GM13976 (cell line): ENCODE measurements at regions not wholly inside any gene's neighbourhood (a gene's known extent, or its start where the extent isn't known, plus 50 kb on each side); places are given as distances from the start of the nearest gene placed in this dataset.

Experiments used
- DNase-seq: peaks from one replicate; pipeline ENCODE4 v3.0.0; 2012; ENCODE audit warnings: low spot score
- in situ Hi-C: fragments of 300-500 bp; cut with MboI; formaldehyde crosslinking; loops from one replicate; pipeline ENCODE4 v1.12.0; 2022; ENCODE audit warnings: low sequenced_read_pairs, mixed read lengths, inconsistent platforms; ENCODE audit not compliant: unreplicated experiment
- TF ChIP-seq, protein P1 (sequence below): IDR thresholded peaks from 2 replicates; pipeline ENCODE4 v1.5.1; 2012; ENCODE audit warnings: borderline replicate concordance, mild to moderate bottlenecking; ENCODE audit not compliant: insufficient read depth; ENCODE audit errors: extremely low read depth, missing control alignments, control extremely low read depth

DNA sequence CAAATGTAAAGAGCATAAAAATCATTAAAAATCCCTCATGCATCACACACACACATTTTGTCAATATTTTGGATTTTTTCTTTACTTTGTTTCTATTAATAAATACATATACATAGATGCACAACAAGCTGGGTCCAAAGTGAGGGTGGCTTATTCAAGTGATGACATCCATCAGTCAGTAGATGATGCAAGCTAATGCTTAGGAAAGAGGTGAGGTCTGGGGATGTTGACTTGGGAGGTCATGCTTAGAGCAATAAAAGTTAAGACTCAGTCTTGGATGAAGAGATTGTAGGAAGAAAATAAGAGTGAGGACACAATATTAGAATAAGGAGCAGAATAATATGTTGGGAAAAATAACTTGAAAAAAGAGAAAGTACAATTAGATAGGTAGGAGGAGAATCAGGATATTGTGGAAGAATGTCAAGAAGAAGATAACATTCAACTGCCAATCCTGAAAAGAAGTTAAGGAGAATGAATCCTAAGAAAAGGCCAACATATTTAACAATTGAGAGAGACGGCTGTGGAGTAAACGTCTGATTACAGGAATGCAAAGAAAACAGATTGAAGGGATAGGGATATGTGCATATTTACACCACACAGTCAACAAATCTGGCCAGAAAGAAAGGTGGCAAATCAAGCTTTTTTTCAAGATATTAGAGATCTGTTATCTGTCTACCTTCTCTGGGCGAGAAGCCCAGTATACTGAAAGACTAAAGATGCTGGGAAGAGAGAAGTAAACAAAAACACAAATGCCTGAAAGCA is 111.0 kb upstream of the TJP1 start:
- TF ChIP-seq, protein P1, sequence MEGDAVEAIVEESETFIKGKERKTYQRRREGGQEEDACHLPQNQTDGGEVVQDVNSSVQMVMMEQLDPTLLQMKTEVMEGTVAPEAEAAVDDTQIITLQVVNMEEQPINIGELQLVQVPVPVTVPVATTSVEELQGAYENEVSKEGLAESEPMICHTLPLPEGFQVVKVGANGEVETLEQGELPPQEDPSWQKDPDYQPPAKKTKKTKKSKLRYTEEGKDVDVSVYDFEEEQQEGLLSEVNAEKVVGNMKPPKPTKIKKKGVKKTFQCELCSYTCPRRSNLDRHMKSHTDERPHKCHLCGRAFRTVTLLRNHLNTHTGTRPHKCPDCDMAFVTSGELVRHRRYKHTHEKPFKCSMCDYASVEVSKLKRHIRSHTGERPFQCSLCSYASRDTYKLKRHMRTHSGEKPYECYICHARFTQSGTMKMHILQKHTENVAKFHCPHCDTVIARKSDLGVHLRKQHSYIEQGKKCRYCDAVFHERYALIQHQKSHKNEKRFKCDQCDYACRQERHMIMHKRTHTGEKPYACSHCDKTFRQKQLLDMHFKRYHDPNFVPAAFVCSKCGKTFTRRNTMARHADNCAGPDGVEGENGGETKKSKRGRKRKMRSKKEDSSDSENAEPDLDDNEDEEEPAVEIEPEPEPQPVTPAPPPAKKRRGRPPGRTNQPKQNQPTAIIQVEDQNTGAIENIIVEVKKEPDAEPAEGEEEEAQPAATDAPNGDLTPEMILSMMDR, result no peak
- no peak for DNase-seq
- in situ Hi-C loops, result no loop called here

DNA sequence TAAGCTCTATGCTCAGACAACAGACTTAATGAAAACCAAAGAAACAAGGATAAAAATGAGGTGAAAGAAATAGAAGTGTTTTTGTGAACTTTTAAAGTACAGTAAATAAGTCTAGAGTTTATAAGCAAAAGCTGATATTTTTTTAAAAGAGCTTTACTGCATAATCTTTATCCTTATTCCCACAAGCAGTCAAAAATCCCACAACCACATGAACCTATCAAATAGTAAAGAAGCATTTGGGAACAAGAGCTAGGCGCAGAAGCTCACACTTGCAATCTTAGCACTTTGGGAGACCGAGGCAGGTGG is 103.8 kb upstream of the TJP1 start:
- TF ChIP-seq, protein P1, result no peak
- in situ Hi-C loops, result no loop called here

DNA sequence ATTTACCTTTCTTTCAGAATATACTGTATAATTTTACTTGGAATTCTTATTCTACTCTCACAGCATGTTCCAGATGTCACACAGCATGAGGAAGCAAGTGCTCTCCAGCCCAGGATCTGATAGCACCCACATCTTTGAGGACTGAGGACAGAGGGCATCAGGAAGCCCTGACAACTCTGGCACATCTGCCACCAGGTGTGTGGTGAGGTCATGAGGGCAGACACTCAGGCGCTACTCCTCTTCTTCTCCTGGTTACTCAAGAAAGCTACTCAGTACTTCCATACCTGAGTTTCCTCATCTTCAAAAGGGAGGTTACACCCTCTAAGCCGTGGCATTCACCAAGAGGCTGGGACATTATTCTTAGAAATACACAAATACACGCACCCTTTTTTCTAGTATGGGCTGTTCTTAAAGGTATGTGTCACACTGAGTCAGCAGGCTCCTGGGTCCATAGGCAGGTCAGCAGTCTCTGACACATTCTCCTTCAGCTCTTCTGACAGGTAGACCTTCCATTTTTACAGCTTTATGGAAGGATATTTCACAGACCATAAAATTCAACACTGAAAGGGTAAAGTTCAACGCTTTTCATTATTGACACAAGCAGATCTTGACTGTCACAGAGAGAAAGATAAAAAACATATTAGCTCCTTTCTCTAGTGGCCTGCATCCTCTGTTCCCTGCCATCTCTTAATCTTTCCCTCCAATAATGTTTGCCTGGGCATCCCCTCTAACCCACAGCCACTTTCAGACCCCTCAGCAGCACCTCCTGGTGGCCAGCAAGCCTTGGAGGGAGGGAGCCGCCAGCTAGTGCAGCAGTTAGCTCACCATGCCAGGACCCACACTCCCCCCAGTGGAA is 103.2 kb upstream of the TJP1 start:
- TF ChIP-seq, protein P1, result peak; percentile 5
- no peak for DNase-seq
- in situ Hi-C loops, result no loop called here

More for the DNA sequence above, 103.8 kb upstream of the TJP1 start:
- DNase-seq, result no peak

DNA sequence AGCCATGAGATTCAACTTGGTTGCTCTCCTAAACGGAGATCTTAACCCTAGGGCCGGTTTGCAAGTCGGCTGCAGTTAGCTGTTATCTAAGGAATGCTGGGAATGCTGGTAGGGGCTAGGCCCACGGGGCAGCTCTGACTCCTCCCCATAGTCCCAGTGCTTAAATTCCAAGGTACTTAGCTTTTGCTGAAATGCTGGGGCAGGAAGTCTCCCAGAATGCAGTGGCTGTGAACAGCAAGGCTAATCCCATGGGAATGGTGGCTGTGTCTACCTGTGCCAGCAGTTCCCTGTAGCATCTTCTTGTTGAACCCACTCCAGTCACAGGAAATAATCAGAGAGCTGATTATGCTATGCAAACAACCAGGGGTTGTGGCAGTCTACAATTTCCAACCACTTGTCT is 102.5 kb upstream of the TJP1 start:
- DNase-seq, result no peak
- in situ Hi-C loops, result no loop called here

DNA sequence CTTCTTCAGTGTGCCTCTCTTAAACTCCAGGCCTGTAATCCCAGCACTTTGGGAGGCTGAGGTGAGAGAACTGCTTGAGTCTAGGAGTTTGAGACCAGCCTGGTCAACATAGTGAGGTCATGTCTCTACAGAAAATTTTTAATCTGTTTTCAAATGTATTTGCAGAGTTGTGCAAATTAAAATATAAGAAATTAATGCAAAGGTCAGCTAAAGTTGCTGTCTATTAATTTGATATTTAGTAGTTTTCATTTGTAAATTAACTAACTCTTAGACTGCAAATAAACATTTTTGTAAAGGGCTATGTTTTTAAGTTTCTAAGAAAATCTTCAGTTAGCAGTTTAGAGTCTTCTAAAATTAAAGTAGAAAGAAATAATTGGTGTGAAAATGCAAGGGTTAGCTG is 99.9 kb upstream of the TJP1 start:
- DNase-seq, result no peak
- TF ChIP-seq, protein P1, result no peak
- in situ Hi-C loops, result no loop called here

More for the DNA sequence above, 102.5 kb upstream of the TJP1 start:
- TF ChIP-seq, protein P1, result no peak

DNA sequence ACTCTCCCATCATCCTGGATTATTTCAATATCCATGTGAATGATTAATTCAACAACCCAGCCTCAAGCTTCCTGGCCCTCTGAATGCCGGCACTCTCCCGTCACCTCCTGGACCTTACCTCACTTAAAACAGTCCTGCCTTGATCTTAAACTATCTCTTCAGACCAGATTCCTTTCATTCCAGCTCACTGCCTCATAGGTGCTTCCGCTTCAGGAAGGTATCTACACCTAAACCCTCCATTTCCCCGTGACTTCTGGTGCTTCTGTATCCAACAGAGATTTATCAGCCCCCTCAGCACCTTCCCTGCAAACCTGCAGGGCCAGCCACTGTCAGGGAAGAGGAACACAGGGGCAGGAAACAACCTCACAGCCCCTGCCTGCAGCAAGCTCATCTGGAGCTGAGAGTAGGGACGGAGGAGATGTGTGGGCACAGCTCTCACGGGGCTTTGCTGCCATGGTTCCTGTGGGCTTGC is 98.9 kb upstream of the TJP1 start:
- TF ChIP-seq, protein P1, result no peak
- in situ Hi-C loops, result no loop called here
- no peak for DNase-seq
